CD4-positive, alpha-beta T cell (primary cell): ENCODE measurements at regions not wholly inside any gene's neighbourhood (a gene's known extent, or its start where the extent isn't known, plus 50 kb on each side); places are given as distances from the start of the nearest gene placed in this dataset.
A peak's percentile ranks its signal among the peaks of the same experiment; 100 is the strongest.

Experiments used
- ATAC-seq: fragments of 200-7000 bp; cut with Tn5 transposase; one replicate; pipeline ENCODE4 v1.10.0; 2022; ENCODE audit warnings: mild to moderate bottlenecking; ENCODE audit not compliant: poor library complexity
- CTCF ChIA-PET: fragments of 350-600 bp; sonication (Branson Sonifier 250); formaldehyde crosslinking; loops from one replicate; lab custom pipeline; 2021; ENCODE audit warnings: antibody characterized with exemption, inconsistent platforms; lab: Charles Lee
- POLR2A ChIA-PET: fragments of 350-600 bp; sonication (Branson Sonifier 250); formaldehyde crosslinking; loops from one replicate; lab custom pipeline; 2021; ENCODE audit warnings: antibody characterized with exemption, inconsistent platforms; lab: Charles Lee
- DNase-seq, 14 experiments: peaks; one replicate each; pipeline ENCODE4 v3.0.0-alpha.2; 2013 to 2020; ENCODE audit warnings: mixed read lengths in 2 of 14
- H3K27ac ChIP-seq, 2 donors: one replicate each; pipeline versions ENCODE4 v1.5.1 to v1.7.0; 2013; ENCODE audit warnings: low read length in 2 of 2, low read depth in 1 of 2, mild to moderate bottlenecking in 1 of 2
- H3K27me3 ChIP-seq, 2 experiments: 1 replicate in 1 of 2; 2 replicates in 1 of 2; pipeline versions ENCODE4 v1.6.1 to v1.7.0; 2013; ENCODE audit warnings: low read length in 2 of 2, control low read depth in 1 of 2, mild to moderate bottlenecking in 1 of 2, moderate library complexity in 1 of 2; ENCODE audit not compliant: insufficient read depth in 2 of 2, control insufficient read depth in 1 of 2
- H3K36me3 ChIP-seq: one replicate; pipeline ENCODE4 v1.6.1; 2013; ENCODE audit warnings: low read length, control low read depth; ENCODE audit not compliant: insufficient read depth
- H3K4me1 ChIP-seq: one replicate; pipeline ENCODE4 v1.6.1; 2013; ENCODE audit warnings: low read length, control low read depth; ENCODE audit not compliant: insufficient read depth
- H3K4me3 ChIP-seq: one replicate; pipeline ENCODE4 v1.5.1; 2013; ENCODE audit warnings: mild to moderate bottlenecking, low read length, moderate library complexity
- H3K9me3 ChIP-seq, 2 experiments: 1 replicate in 1 of 2; 2 replicates in 1 of 2; pipeline versions ENCODE4 v1.6.1 to v1.7.0; 2013; ENCODE audit warnings: low read length in 2 of 2, mild to moderate bottlenecking in 2 of 2, control low read depth in 1 of 2, moderate library complexity in 1 of 2; ENCODE audit not compliant: control insufficient read depth in 1 of 2, insufficient read depth in 1 of 2
- H3K27ac Mint-ChIP-seq: one replicate; pipeline ENCODE4 v1.8.0; 2020; ENCODE audit warnings: mixed read lengths
- H3K27me3 Mint-ChIP-seq: one replicate; pipeline ENCODE4 v1.8.0; 2021; ENCODE audit warnings: mixed read lengths
- H3K36me3 Mint-ChIP-seq: one replicate; pipeline ENCODE4 v1.8.0; 2021; ENCODE audit warnings: low read depth, mixed read lengths
- H3K4me1 Mint-ChIP-seq: one replicate; pipeline ENCODE4 v1.8.0; 2021; ENCODE audit warnings: low read depth, mixed read lengths
- H3K4me3 Mint-ChIP-seq: one replicate; pipeline ENCODE4 v1.8.0; 2020; ENCODE audit warnings: mild to moderate bottlenecking, mixed read lengths
- H3K9me3 Mint-ChIP-seq: one replicate; pipeline ENCODE4 v1.8.0; 2020; ENCODE audit warnings: mixed read lengths
- intact Hi-C, 2 experiments: fragments of 100-400 bp; cut with DNase I in 1 of 2; cut with micrococcal nuclease in 1 of 2; formaldehyde crosslinking; loops; one replicate each; pipeline versions ENCODE4 v1.15.1 to v1.9.0; 2023 to 2025; cut with DNase I, micrococcal nuclease
- TF ChIP-seq, protein P1 (sequence below): fragments of 200-600 bp; IDR thresholded peaks from one replicate; pipeline ENCODE4 v1.8.0; 2022; ENCODE audit warnings: antibody characterized with exemption, mild to moderate bottlenecking

DNA sequence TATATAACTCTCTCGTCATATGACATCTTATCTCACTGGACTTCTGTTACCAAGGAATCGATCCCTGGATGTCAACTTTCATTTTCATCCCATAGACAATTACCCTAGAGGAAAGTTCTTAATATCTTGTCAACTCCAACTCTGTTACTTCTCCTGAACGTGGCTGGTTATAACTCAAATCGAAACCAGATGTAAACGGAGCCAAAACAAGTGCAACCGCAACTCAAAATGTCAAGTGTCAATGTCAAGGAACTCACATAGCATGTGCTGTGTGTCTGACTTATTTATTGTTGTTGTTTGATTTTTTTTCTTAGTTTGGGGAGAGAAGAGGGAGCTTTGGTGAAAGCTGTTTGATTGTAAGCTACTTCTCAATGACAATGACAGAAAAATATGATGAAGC lies 108.6 kb downstream of the VIP start:
- CTCF ChIA-PET = no interaction called here
- TF ChIP-seq, protein P1, sequence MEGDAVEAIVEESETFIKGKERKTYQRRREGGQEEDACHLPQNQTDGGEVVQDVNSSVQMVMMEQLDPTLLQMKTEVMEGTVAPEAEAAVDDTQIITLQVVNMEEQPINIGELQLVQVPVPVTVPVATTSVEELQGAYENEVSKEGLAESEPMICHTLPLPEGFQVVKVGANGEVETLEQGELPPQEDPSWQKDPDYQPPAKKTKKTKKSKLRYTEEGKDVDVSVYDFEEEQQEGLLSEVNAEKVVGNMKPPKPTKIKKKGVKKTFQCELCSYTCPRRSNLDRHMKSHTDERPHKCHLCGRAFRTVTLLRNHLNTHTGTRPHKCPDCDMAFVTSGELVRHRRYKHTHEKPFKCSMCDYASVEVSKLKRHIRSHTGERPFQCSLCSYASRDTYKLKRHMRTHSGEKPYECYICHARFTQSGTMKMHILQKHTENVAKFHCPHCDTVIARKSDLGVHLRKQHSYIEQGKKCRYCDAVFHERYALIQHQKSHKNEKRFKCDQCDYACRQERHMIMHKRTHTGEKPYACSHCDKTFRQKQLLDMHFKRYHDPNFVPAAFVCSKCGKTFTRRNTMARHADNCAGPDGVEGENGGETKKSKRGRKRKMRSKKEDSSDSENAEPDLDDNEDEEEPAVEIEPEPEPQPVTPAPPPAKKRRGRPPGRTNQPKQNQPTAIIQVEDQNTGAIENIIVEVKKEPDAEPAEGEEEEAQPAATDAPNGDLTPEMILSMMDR = no peak
- H3K4me1 Mint-ChIP-seq = no peaks in the 10 kb centered on the region
- peaks cover 9% of the 10 kb centered on the region for H3K27me3 Mint-ChIP-seq
- no peaks in the 10 kb centered on the region for H3K36me3 ChIP-seq
- H3K27me3 ChIP-seq = peaks cover 0 to 5% of the 10 kb centered on the region in 2 experiments
- DNase-seq = no peak
- H3K4me3 ChIP-seq = no peak overlapping the region
- no peaks in the 10 kb centered on the region for H3K36me3 Mint-ChIP-seq
- intact Hi-C loops = no loop called here
- H3K9me3 Mint-ChIP-seq = no peaks in the 10 kb centered on the region
- POLR2A ChIA-PET = no interaction called here
- H3K9me3 ChIP-seq = no peaks in the 10 kb centered on the region
- no peak for ATAC-seq
- H3K4me3 Mint-ChIP-seq = no peak overlapping the region
- no peak overlapping the region for H3K27ac Mint-ChIP-seq
- no peaks in the 10 kb centered on the region for H3K4me1 ChIP-seq
- H3K27ac ChIP-seq = no peak overlapping the region

DNA sequence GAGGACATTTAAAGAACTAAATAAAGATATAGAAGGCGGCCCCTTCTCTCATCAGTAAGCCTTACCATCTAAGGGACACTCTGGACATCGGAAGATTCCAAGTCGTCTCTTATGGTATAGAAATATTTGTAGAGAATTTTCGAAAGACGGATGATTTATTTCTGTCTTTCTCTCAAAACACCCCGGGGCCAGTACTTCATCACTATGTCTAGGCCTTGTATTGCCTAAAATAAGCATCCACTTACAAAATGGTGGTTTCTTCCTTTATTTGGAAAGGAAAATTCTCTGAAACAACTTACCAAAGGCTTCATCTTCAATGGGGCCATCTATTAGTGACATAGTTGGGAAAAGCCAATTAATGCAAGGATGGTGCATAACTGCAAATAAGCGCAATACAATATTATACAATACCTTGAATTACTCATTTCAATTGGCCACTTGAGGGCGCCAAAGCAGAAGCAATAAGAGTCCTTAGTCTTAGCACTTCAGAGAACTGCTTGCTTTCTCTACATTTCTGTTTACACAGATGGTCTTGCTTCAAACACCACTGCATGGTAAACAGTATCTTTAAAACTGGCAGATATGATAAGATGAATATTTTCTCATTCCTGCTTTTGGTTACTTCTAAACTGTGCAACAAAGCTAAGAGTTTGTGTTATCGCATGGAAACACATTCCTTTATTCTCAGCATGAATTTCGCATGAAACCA lies 113.2 kb downstream of the VIP start:
- no peaks in the 10 kb centered on the region for H3K27me3 ChIP-seq
- no peaks in the 10 kb centered on the region for H3K36me3 ChIP-seq
- ChIA-PET POLR2A (no interaction called here), CTCF (no interaction called here)
- intact Hi-C loops = loop anchor here (1.0 to 10.0 kb wide), 4 partner anchors 84 to 651 kb away; no protein-coding TSS in a partner anchor
- Mint-ChIP-seq H3K27me3 (peaks cover 20% of the 10 kb centered on the region), H3K4me3 (no peak overlapping the region), H3K27ac (no peak overlapping the region), H3K9me3 (no peaks in the 10 kb centered on the region), H3K4me1 (no peaks in the 10 kb centered on the region), H3K36me3 (no peaks in the 10 kb centered on the region)
- H3K4me3 ChIP-seq = no peak overlapping the region
- H3K27ac ChIP-seq = no peak overlapping the region
- DNase-seq (peak; percentile 10 to 77 (median 52)), ATAC-seq (peak; percentile 48)
- no peaks in the 10 kb centered on the region for H3K4me1 ChIP-seq
- no peaks in the 10 kb centered on the region for H3K9me3 ChIP-seq
- TF ChIP-seq, protein P1 = peak; percentile 75

DNA sequence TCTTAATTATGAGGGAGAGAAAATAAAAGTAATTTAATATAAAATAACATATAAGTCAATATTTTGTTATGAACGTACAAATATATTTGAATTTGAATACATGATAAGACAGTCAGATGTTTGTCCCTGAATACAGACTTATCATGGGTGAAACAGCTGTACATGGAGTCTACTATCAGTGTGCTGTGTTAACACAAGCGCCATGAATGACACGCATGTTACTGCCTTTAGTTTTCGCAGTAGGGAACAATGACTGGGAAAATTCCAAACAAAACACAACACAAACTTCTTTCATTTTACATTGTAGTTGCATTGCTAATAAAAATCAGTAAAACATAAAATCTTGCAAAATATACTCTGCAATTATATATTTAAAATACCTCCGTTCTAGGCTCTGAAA lies 108.6 kb downstream of the FBXO5 start:
- no peak for DNase-seq
- Mint-ChIP-seq H3K27ac (no peak overlapping the region), H3K36me3 (no peaks in the 10 kb centered on the region), H3K9me3 (peaks cover 1% of the 10 kb centered on the region), H3K4me3 (no peak overlapping the region), H3K4me1 (no peaks in the 10 kb centered on the region), H3K27me3 (peaks cover 28% of the 10 kb centered on the region)
- no peak overlapping the region for H3K4me3 ChIP-seq
- no peaks in the 10 kb centered on the region for H3K36me3 ChIP-seq
- H3K9me3 ChIP-seq = no peaks in the 10 kb centered on the region
- POLR2A ChIA-PET = no interaction called here
- no peaks in the 10 kb centered on the region for H3K4me1 ChIP-seq
- ATAC-seq = no peak
- TF ChIP-seq, protein P1 = no peak
- intact Hi-C loops = no loop called here
- H3K27me3 ChIP-seq = peaks cover 0 to 5% of the 10 kb centered on the region in 2 experiments
- no peak overlapping the region for H3K27ac ChIP-seq
- CTCF ChIA-PET = no interaction called here
